ENCODE measurements at regions not wholly inside any gene's neighbourhood (a gene's known extent, or its start where the extent isn't known, plus 50 kb on each side); places are given as distances from the start of the nearest gene placed in this dataset.

GRCh38 chr5:52554293-52554692 is 233.4 kb upstream of the ITGA1 start:
- TF ChIP-seq TAF1 (IDR thresholded peaks at IDR 0.05; ENCODE audit: low read depth): no peak
- TF ChIP-seq REST (IDR thresholded peaks at IDR 0.05; ENCODE audit: low read depth): no peak

Measured in Ishikawa (cell line).